Left renal cortex interstitium (tissue), 4 donors: ENCODE measurements at regions not wholly inside any gene's neighbourhood (a gene's known extent, or its start where the extent isn't known, plus 50 kb on each side); places are given as distances from the start of the nearest gene placed in this dataset.
"Not testable (repeated sequence)": the region's sequence is repeated elsewhere in the genome, so short reads cannot be mapped to it uniquely, and the experiment has no call there.

Experiments used
- DNase-seq, 4 donors: peaks; one replicate each; pipeline ENCODE4 v3.0.0-alpha.2; 2013; ENCODE audit warnings: low read depth in 4 of 4, low spot score in 2 of 4, missing footprints in 1 of 4

- no peak for DNase-seq
Observed at GRCh38 chr3:137294139-137294538, 336.4 kb downstream of the IL20RB start.

- no peak for DNase-seq
Observed at GRCh38 chr3:137294839-137295238, 337.1 kb downstream of the IL20RB start.

- DNase-seq, result no peak
Observed at GRCh38 chr3:137295336-137295735, 337.6 kb downstream of the IL20RB start.

DNA sequence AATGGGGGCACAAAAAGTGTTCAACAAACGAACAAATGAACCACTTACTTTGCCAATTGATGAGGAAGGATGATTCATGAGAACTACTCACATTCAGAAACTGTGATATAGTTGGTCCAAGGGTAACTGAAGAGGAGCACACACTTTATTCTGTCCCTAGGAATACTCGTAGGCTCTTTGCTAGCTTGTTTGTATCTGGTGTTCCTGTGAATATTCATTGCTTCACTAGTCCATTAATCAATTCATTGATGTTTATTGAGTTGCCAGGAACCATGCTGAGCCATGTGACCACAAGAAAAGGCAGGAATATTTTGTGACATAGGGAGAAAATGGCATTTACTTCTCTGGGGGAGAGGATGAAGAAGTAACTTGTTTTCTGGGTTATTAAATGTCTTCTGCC, 338.3 kb downstream of the IL20RB start:
- DNase-seq, result no peak

GRCh38 chr3:137297770-137298169, 340.0 kb downstream of the IL20RB start:
- DNase-seq, result no peak

- DNase-seq, result no peak
Observed at GRCh38 chr3:137300703-137301102, 342.9 kb downstream of the IL20RB start.

GRCh38 chr3:137304313-137305056, 346.7 kb downstream of the IL20RB start:
- DNase-seq, result no peak

DNA sequence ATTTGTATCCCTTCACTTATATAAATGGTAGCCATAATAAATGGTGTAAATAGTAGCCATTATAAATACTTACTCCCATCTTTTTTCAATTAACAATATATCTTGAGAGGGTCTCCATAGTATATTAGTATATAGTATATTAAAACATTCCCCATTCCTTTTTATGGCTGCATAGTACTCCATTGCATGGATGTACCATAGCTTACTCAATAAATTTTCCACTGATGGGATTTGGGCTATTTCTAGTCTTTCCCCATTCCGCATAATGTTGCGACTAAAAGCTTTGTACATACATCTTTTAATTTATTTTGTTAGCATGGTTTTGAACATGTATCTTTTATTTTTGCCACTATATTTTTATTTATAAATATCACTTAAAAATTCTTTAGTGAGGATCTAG, 366.3 kb downstream of the IL20RB start:
- no peak for DNase-seq

GRCh38 chr3:137325170-137325569, 367.4 kb downstream of the IL20RB start:
- no peak for DNase-seq

GRCh38 chr3:137325934-137326333, 368.2 kb downstream of the IL20RB start:
- DNase-seq, result no peak

DNA sequence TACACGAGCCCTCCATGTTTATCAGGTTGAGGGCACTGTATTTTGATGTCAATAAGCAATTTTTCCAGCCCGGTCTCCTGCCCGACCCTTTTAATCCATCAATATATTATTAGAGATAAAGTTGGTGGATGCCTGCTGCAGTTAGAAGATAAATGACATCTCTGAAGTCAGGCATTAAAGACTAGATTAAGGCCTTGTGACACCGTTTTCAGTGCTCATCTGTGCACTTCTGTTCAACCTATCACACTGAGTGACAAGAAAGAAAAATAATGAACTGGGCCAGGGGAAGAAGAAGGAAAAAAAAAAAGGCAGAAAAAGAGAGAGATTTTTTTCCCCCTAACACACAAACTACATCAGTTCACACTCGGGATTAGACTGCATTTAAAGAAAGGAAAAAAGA, 371.8 kb downstream of the IL20RB start:
- no peak for DNase-seq

- DNase-seq, result no peak
Observed at GRCh38 chr3:137330246-137330645, 372.5 kb downstream of the IL20RB start.

GRCh38 chr3:137332297-137332696, 374.5 kb downstream of the IL20RB start:
- no peak for DNase-seq

DNA sequence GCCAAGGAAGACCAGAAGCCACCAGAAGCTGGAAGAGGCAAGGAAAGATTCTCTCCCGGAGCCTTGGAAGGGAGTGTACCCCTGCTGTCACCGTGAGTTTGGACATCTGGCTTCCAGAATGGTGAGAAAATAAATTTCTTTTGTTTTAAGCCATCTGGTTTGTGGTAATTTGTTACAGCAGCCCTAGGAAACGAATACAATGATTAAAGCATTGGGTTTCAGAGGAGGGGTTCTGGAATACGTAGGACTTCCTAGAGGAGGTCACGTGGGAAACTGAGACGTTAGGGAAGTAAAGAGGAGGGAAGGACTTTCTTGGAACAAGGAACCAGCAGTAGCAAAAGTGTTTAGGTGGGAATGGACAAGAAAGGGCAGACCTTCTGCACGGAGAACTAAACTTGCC, 377.7 kb downstream of the IL20RB start:
- no peak for DNase-seq

- DNase-seq, result not testable (repeated sequence)
Observed at GRCh38 chr3:137338400-137338799, 380.6 kb downstream of the IL20RB start.

DNA sequence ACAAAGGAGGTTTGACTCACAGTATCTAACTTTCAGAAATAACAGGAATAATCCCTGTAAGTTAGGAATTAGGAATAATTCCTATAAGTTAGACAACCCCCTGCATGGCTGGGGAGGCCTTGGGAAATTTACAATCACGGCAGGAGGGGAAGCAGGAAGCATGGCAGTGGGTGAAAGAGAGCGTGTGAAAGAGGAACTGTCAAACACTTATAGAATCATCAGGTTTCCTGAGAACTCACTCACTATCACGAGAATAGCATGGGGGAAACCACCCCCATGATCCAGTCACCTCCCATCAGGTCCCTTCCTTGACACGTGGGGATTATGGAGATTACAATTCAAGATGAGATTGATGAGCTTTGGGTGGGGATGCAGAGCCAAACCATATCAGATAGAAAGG, 385.5 kb downstream of the IL20RB start:
- DNase-seq, result no peak

GRCh38 chr3:137347132-137347531, 389.3 kb downstream of the IL20RB start:
- no peak for DNase-seq

DNA sequence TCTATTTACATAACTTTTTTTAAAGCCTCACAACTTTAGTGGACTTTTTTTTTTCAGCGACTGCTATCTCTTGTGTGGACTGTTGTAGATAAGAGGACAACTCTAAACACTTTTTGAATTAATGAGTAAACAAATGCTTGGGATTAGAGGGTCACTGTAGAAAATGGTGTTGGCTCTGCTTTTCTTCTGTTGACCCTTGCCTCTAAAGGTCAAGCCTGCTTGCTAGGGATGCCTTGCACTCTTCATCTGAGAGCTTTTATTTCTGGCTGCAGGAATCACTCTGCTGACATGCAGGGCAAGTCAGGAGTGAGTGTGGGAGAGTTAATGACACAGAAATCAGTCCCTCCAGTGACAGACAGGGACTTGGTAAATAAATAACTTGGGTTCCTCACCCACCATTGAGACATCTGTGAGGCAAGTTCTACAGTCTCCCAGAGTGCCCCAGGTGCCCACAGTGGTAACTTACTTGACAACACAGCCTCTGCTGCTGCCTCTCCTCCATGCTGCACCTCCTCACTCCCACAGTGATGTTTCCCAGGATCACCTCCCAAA, 390.1 kb downstream of the IL20RB start:
- DNase-seq, result no peak

DNA sequence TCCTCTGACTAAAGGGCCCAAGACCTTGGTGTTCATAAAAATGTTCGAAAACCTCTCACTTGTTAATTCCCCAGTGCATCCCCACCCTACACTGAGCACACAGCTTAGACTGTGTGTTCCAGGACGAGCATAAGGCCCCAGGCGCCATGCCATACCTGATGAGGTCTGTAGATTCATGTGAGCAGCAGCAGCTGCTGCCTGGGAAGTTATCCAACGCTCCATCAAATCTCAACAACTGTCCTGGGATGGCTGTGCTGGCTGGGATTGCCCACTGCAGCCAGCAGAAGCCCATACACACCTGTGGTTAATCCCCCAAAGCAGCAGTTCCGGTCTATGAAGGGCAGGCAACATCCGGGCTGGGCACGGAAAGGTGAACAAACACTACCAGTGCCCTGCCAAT, 391.2 kb downstream of the IL20RB start:
- DNase-seq, result no peak

DNA sequence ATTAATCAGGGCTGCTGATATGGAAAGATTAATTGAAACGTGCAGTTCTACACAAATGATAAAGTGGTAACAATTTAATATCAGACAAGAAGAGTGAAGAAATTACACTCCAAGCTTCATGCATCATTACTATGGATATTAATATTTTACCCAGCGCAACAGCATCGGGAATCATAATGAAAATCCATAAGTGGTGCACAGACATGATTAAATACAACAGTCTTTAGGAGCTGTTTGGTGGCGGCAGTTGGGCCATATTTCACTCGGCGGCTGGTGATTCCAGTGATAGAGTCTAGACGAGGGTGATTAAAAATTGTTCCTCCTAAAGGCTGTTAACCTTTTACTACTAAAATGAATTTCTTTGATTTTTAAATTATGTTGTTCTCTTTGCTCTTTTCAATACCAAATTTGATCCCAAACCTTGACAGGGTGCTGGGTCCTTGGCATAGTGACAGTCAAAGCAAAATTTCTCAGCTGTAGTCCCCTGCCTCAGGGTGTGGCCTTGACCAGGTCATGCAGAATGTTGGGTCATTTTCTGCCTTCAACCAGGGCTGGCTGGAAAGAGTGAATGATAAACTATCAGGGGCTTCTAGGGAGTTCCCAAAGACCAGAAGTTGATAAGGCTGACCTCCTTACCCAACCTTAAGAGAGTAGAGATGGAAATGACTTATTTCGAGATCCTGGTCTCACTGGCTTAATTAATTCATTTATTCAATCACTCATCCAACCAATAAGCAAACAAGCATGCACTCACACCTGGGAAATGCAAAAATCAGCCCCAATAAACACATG, 392.0 kb downstream of the IL20RB start:
- no peak for DNase-seq

DNA sequence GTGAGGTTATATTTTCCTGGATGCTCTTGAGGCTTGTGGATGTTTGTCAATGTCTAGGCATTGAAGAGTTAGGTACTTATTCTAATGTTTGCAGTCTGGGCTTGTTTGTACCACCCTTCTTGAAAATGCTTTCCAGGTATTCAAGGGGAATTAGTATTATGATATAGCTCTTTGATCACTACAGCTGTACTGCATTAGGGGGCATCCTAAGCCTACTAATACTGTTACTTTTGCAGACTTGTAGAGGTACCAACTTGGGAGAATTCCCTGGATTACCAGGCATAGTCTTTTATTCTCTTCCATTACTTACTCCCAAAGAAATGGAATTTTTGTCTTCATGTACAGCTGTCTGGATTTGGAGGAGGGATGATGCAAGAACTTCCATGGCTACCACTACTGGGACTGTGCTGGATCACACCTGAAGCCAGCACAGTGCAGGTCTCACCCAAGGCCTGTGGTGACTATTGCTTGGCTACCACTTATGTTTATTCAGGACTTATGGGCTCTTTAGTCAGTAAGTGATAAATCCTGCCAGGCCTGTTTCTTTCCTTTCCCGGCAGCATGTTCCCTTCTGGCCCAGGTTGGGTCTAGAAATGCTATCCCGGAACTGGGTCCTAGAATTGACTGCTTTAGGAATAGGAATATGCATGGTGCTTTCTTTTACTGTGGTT, 402.9 kb downstream of the IL20RB start:
- no peak for DNase-seq
